Activated CD8-positive, alpha-beta T cell treated with anti-CD3 and anti-CD28 coated beads for 36 hours (primary cell): ENCODE measurements at regions not wholly inside any gene's neighbourhood (a gene's known extent, or its start where the extent isn't known, plus 50 kb on each side); places are given as distances from the start of the nearest gene placed in this dataset.

Source experiments
- ATAC-seq: fragments of 200-7000 bp; cut with Tn5 transposase; one replicate; pipeline ENCODE4 v1.10.0; 2021; ENCODE audit warnings: mild to moderate bottlenecking, moderate library complexity
- CTCF ChIA-PET: fragments of 350-600 bp; sonication (Branson Sonifier 250); formaldehyde crosslinking; loops from one replicate; lab custom pipeline; 2021; ENCODE audit warnings: antibody characterized with exemption; lab: Charles Lee
- POLR2A ChIA-PET: fragments of 350-600 bp; sonication (Branson Sonifier 250); formaldehyde crosslinking; loops from one replicate; lab custom pipeline; 2021; ENCODE audit warnings: antibody characterized with exemption; lab: Charles Lee
- DNase-seq: peaks from one replicate; pipeline ENCODE4 v3.0.0-alpha.2; 2020
- H3K27ac Mint-ChIP-seq: one replicate; pipeline ENCODE4 v1.8.0; 2021; ENCODE audit warnings: mild to moderate bottlenecking, mixed read lengths
- H3K27me3 Mint-ChIP-seq: one replicate; pipeline ENCODE4 v1.8.0; 2021; ENCODE audit warnings: mixed read lengths
- H3K36me3 Mint-ChIP-seq: one replicate; pipeline ENCODE4 v1.8.0; 2021; ENCODE audit warnings: low read depth, mixed read lengths
- H3K4me1 Mint-ChIP-seq: one replicate; pipeline ENCODE4 v1.8.0; 2021; ENCODE audit warnings: low read depth, mixed read lengths
- H3K4me3 Mint-ChIP-seq: one replicate; pipeline ENCODE4 v1.8.0; 2021; ENCODE audit warnings: mild to moderate bottlenecking, moderate library complexity, mixed read lengths
- H3K9me3 Mint-ChIP-seq: one replicate; pipeline ENCODE4 v1.8.0; 2021; ENCODE audit warnings: mixed read lengths
- CTCF ChIP-seq: fragments of 200-600 bp; IDR thresholded peaks from one replicate; pipeline ENCODE4 v1.8.0; 2022; ENCODE audit warnings: antibody characterized with exemption, mild to moderate bottlenecking
- intact Hi-C: fragments of 100-400 bp; cut with micrococcal nuclease; formaldehyde crosslinking; loops from one replicate; pipeline ENCODE4 v1.10.0; 2022

GRCh38 chr18:70892381-70892780, 603.5 kb downstream of the SOCS6 start:
- TF ChIP-seq CTCF: no peak
- no peak for ATAC-seq
- ChIA-PET CTCF (no interaction called here), POLR2A (no interaction called here)
- Mint-ChIP-seq H3K9me3 (peaks cover 7% of the 10 kb centered on the region), H3K36me3 (no peaks in the 10 kb centered on the region), H3K4me3 (no peak overlapping the region), H3K4me1 (no peaks in the 10 kb centered on the region), H3K27ac (no peak overlapping the region), H3K27me3 (no peaks in the 10 kb centered on the region)
- DNase-seq: no peak
- intact Hi-C loops: no loop called here

- Mint-ChIP-seq H3K9me3 (peaks cover 7% of the 10 kb centered on the region), H3K4me3 (no peak overlapping the region), H3K27ac (no peak overlapping the region), H3K27me3 (no peaks in the 10 kb centered on the region), H3K36me3 (peaks cover 1% of the 10 kb centered on the region), H3K4me1 (no peaks in the 10 kb centered on the region)
- DNase-seq: no peak
- no peak for ATAC-seq
- ChIA-PET POLR2A (no interaction called here), CTCF (no interaction called here)
- intact Hi-C loops: no loop called here
- no peak for TF ChIP-seq CTCF
Observed at GRCh38 chr18:70870292-70870691, 581.4 kb downstream of the SOCS6 start.

- intact Hi-C loops: no loop called here
- ATAC-seq: no peak
- no peaks in the 10 kb centered on the region for H3K36me3 Mint-ChIP-seq
- H3K27me3 Mint-ChIP-seq: no peaks in the 10 kb centered on the region
- no peak for DNase-seq
- no peak for TF ChIP-seq CTCF
- ChIA-PET CTCF (no interaction called here), POLR2A (no interaction called here)
- H3K9me3 Mint-ChIP-seq: no peaks in the 10 kb centered on the region
- no peak overlapping the region for H3K27ac Mint-ChIP-seq
- H3K4me3 Mint-ChIP-seq: no peak overlapping the region
- H3K4me1 Mint-ChIP-seq: no peaks in the 10 kb centered on the region
Observed at GRCh38 chr18:70848329-70848728, 559.5 kb downstream of the SOCS6 start.

- DNase-seq (no peak), ATAC-seq (no peak)
- ChIA-PET POLR2A (interaction anchor here (0.6 kb wide), 1 partner anchor 50 kb away, joined by 4 read pairs; no protein-coding TSS in a partner anchor), CTCF (no interaction called here)
- intact Hi-C loops: no loop called here
- Mint-ChIP-seq H3K9me3 (no peaks in the 10 kb centered on the region), H3K4me3 (no peak overlapping the region), H3K36me3 (no peaks in the 10 kb centered on the region), H3K27ac (no peak overlapping the region), H3K27me3 (no peaks in the 10 kb centered on the region), H3K4me1 (no peaks in the 10 kb centered on the region)
- no peak for TF ChIP-seq CTCF
Observed at GRCh38 chr18:70840649-70841048, 551.8 kb downstream of the SOCS6 start.

- Mint-ChIP-seq H3K9me3 (peaks cover 2% of the 10 kb centered on the region), H3K4me3 (no peak overlapping the region), H3K4me1 (no peaks in the 10 kb centered on the region), H3K27ac (no peak overlapping the region), H3K36me3 (no peaks in the 10 kb centered on the region), H3K27me3 (no peaks in the 10 kb centered on the region)
- CTCF ChIA-PET: no interaction called here
- DNase-seq (no peak), ATAC-seq (no peak)
- intact Hi-C loops: no loop called here
- POLR2A ChIA-PET: no interaction called here
- no peak for TF ChIP-seq CTCF
Observed at GRCh38 chr18:70827632-70828031, 538.8 kb downstream of the SOCS6 start.
